HG03342 (cell line): ENCODE measurements at regions not wholly inside any gene's neighbourhood (a gene's known extent, or its start where the extent isn't known, plus 50 kb on each side); places are given as distances from the start of the nearest gene placed in this dataset.

Experiments used
- ATAC-seq: cut with Tn5 transposase; IDR thresholded peaks from one replicate; pipeline ENCODE4 v1.9.1; 2021; ENCODE audit warnings: mild to moderate bottlenecking, moderate library complexity; ENCODE audit not compliant: unreplicated experiment

- ATAC-seq = no peak
These were observed 190.9 kb upstream of the TUT7 start for GRCh38 chr9:86545090-86545489.

DNA sequence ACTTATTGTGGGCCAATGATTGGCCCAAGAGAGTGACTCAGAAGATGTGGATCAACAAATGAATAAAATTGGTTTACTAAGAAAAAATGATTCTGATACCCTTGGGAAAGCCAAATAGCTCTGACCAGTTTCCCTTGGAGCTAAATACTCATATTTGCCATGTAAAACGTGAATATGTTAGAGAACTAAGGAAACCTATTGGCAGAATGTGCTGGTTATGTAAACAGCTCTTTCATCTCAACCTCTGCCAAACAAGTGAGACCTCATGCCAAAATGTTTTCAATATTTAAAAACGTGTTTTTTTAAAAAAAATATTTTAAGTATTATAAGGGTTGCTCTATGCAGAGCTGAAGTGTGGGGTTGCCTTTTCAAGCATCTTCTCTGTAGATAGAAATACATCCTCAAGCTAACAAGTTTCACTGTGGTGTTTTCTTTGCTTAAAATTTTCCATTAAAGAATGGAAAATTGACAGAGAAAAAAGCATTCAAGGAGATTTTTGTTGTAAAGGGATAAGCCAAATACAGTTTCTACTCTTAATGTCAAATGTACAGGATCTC, 186.9 kb upstream of the TUT7 start:
- no peak for ATAC-seq

DNA sequence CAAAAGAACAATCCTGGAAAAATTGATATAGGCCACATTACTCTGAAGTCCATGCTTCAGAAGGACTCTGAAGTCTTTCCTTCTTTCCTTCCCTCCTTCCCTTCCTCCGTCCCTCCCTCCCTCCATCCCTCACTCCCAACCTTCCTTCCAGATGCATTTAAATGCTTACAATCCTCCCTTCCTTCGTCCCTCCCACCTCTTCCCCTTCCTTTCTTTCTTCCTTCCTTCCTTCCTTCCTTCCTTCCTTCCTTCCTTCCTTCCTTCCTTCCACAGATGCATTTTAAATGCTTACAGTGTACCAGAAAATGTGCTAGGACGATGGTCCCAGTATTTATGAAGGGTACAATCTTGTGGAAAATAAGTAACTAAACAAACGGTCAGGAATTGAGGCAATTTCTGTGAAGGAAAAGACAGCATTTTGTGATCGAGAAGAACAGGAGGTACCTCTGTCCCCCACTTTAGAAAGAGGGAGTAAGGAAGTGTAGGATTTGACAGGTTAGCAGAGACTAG, 181.3 kb upstream of the TUT7 start:
- no peak for ATAC-seq

- no peak for ATAC-seq
These were observed 180.5 kb upstream of the TUT7 start for GRCh38 chr9:86534572-86535258.

GRCh38 chr9:86531971-86532640, 177.9 kb upstream of the TUT7 start:
- no peak for ATAC-seq

DNA sequence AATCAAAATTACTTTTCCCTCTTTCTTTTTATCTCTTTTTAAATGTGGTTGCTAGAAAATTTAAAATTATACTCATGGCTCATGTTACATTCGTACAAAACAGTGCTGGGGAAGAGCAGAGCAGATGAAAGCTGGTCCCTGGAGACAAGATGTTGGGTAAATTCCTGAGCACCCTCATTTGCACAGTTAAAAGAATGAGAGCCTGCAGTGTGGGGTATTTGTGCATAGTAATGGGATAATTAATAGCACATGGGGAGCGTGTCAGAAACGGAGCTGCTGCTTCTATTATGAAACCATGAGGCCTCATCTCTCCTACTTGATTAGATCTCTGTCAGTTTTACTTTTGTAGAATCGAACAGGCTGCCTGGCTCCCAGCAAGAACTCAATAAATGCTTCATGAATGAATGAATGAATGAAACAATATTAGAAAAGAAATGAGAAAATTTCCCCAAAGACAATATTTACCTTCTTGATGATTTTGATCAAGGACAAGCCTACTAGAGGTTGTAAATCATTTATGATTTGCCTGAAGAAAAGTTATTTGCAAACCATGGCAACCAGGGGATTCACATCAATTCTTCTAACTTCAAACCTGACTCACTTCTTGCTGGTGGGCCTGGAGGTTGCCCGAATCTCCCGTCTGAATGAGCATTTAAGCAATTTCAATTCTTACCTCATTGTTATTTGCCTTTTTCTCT, 177.2 kb upstream of the TUT7 start:
- no peak for ATAC-seq

GRCh38 chr9:86529496-86530275, 175.5 kb upstream of the TUT7 start:
- no peak for ATAC-seq

DNA sequence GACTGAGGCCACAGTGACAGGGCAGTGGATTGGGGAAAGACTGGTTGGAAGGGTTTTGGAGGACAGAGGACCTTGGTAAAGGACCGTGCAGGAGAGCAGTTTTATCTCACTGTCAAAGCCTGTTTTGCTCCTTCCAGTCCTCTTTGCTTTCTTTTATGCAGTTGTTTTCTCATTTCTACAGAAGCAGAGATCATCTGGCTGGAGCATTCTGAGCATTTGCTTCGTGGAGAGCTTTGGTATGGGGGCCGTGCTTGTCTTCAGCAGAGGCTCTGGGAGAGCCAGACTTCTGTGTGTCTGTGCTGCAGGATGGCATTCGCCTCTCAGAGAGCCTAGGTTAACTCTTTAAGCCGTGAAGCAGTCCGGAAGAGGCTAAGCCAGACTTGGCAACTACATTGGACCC, 171.8 kb upstream of the TUT7 start:
- ATAC-seq = no peak

- ATAC-seq = no peak
These were observed 171.0 kb upstream of the TUT7 start for GRCh38 chr9:86525182-86525581.

DNA sequence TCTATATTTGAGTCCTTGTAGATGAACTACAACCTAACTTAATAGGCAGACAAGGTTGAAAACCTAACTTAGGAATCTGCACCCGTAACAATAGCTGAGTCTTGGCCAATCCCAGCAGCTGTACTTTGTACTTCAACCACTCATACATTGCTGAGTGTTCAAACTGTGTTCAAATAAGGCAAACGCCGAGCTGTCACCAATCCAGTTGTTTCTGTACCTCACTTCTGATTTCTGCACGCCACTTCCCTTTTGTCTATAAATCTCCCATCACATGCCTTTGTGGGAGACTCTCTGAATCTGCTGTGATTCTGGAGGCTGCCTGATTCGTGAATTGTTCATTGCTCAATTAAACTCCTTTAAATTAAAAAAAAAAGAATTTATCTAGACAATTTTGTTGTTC, 167.8 kb upstream of the TUT7 start:
- no peak for ATAC-seq

DNA sequence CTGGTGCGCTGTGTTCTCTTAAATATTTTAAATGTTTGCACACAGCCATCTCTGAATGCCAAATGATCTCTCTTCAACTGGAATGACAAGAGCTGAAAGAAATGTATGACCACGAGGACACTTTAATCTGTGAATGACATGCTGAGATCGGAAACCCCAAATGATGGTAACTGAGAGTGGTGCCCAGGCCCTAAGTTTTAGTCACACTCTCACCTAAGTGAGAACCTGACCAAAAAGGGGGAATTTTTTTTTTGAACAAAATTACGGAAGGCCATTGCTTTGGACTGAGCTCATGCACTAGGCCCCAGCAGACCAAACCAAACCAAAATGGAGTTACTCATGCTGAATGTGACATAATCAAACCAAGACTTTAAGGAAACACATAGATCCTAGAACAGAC, 167.1 kb upstream of the TUT7 start:
- no peak for ATAC-seq

DNA sequence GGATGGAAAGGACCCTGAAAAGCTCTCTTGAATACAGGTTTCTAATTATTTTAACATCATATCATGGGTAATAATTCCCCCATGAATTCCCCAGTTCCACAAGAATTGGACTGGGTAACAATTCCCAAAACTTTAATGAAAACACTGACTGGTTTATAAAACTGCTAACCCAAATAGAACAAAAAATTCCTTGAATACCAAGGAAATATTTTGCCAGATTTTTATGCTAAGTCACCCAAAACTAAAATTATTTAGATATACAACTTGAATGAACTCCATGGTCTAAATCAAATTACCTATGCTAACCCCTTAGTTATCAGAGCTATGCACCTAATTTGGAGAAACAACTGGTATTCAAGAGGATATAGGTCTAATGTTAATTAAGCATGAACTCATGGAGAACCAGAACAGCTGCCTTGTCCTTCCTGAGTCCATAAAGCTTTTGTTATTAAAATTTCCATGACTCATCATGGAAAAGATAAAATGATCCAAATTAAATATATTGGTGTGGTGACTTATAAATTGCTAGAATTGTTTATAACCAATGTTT, 164.9 kb upstream of the TUT7 start:
- ATAC-seq = no peak

DNA sequence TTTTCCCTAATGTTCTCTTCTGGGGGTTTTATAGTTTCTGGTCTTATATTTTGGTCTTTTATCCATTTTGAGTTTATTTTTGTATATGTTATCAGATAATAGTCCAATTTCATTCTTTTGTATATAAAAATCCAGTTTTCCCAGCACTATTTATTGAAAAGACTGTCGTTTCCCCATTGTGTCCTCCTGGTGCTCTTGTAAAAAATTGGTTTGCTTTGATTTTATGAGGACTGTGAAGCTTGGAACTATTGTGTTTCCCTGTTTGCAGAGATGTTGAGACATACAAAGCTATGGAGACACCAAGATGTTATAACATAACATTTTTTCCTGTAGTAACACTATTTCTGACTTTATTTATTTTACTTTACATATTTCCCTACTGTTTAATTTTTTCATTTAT, 163.3 kb upstream of the TUT7 start:
- ATAC-seq = no peak

DNA sequence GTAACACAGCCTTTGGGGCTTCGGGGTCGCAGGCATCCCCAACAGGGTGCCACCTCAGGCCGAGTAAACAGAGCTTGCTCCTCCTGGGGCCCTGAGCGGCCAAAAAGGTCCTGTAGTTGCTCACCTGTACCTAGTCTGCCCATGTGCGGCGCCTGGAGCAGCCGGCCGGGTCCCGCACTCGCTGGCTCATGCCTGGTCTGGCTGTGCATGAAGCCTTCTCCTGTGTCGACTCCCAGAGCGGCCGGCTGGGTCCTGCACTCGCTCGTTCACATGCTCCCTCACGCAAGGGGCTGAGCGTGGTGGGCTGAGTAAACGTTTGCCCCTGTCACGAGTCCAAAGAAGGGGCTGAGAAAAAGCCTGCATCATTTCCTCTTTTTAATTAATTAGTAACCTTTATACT, 162.4 kb upstream of the TUT7 start:
- ATAC-seq = no peak

GRCh38 chr9:86515221-86515620, 161.0 kb upstream of the TUT7 start:
- ATAC-seq = no peak

GRCh38 chr9:86513429-86513828, 159.2 kb upstream of the TUT7 start:
- ATAC-seq = no peak

- no peak for ATAC-seq
These were observed 158.7 kb upstream of the TUT7 start for GRCh38 chr9:86512929-86513328.

DNA sequence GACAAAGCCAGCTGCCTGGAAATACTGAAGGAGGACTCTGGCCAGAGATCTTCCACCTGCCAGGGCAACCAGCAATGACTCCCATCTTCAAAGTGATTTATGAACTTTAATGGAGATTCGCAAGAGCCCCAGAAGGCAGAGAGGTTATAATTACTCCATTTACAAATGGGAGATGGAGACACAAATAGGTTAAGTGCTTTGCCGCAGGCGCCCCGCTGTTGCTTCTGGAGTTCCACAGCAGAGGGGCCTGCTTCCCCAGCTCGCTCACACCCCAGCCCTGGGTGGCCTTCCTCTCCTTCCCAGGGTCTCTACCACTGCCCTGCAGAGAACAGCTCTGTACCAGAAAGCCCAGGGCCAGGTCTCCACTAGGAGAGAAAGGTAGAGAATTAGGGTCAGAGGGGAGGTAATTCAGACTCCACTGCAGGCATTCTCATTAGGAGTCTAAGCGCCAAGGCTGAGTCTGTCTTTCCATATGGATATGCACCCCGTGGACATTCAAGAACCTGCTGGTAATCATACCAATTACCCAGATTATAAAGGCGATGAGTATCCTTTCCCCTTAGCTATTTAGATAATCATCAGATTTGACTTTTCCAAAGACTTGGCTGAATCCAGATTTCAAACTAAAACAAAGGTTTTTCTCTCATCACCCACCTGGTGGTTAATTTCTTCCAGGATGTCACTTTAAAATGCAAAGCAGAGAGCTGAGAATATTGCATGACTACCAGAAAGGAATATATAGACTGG, 157.6 kb upstream of the TUT7 start:
- no peak for ATAC-seq

GRCh38 chr9:86508208-86508903, 154.1 kb upstream of the TUT7 start:
- no peak for ATAC-seq
